ENCODE measurements at regions not wholly inside any gene's neighbourhood (a gene's known extent, or its start where the extent isn't known, plus 50 kb on each side); places are given as distances from the start of the nearest gene placed in this dataset.

GRCh38 chr6:63394656-63395308 is 75.0 kb upstream of the LGSN start:
- no peak for TF ChIP-seq POLR2A (IDR thresholded peaks at IDR 0.05)
- TF ChIP-seq, protein P1, sequence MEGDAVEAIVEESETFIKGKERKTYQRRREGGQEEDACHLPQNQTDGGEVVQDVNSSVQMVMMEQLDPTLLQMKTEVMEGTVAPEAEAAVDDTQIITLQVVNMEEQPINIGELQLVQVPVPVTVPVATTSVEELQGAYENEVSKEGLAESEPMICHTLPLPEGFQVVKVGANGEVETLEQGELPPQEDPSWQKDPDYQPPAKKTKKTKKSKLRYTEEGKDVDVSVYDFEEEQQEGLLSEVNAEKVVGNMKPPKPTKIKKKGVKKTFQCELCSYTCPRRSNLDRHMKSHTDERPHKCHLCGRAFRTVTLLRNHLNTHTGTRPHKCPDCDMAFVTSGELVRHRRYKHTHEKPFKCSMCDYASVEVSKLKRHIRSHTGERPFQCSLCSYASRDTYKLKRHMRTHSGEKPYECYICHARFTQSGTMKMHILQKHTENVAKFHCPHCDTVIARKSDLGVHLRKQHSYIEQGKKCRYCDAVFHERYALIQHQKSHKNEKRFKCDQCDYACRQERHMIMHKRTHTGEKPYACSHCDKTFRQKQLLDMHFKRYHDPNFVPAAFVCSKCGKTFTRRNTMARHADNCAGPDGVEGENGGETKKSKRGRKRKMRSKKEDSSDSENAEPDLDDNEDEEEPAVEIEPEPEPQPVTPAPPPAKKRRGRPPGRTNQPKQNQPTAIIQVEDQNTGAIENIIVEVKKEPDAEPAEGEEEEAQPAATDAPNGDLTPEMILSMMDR (IDR thresholded peaks at IDR 0.05), result no peak

Measured in Peyer's patch (tissue), 4 donors.